IMR-90 (cell line): ENCODE measurements at regions not wholly inside any gene's neighbourhood (a gene's known extent, or its start where the extent isn't known, plus 50 kb on each side); places are given as distances from the start of the nearest gene placed in this dataset.

Experiments used
- ATAC-seq: fragments of 200-7000 bp; cut with Tn5 transposase; 2 replicates; pipeline ENCODE4 v1.9.1; 2020; ENCODE audit warnings: low read depth, mild to moderate bottlenecking, moderate library complexity
- BruUV-seq: library from RNA; stranded (reverse); fragments of 400-500 nt; replicated peaks from 2 replicates; lab custom pipeline; 2021; lab: Mats Ljungman, UMichigan
- CTCF ChIA-PET: fragments of 300-600 bp; formaldehyde crosslinking; extraction: SDS; loops from one replicate; lab custom pipeline; 2021; ENCODE audit warnings: antibody characterized with exemption; lab: Yijun Ruan, JAX
- POLR2A ChIA-PET: fragments of 300-600 bp; sonication (Branson Sonifier 250); formaldehyde crosslinking; loops from one replicate; lab custom pipeline; 2022; ENCODE audit warnings: antibody characterized with exemption; ENCODE audit not compliant: unreplicated experiment; lab: Charles Lee
- DNase-seq: peaks from one replicate; pipeline ENCODE4 v3.0.0; 2013
- H2AFZ ChIP-seq: replicated peaks from 2 replicates; pipeline ENCODE3; 2013; ENCODE audit warnings: low read length, mild to moderate bottlenecking; ENCODE audit not compliant: poor library complexity
- H2AK5ac ChIP-seq: 2 replicates; pipeline ENCODE4 v1.6.1; 2013; ENCODE audit warnings: low read depth, low read length, inconsistent platforms
- H2AK9ac ChIP-seq: replicated peaks from 2 replicates; pipeline ENCODE3; 2013; ENCODE audit warnings: mild to moderate bottlenecking, low read depth, low read length, moderate library complexity; ENCODE audit not compliant: poor library complexity
- H2BK120ac ChIP-seq: 2 replicates; pipeline ENCODE4 v1.6.1; 2013; ENCODE audit warnings: low read depth, low read length, inconsistent platforms
- H2BK15ac ChIP-seq: 3 replicates; pipeline ENCODE4 v1.6.1; 2013; ENCODE audit warnings: low read depth, low read length, inconsistent platforms
- H2BK20ac ChIP-seq: 2 replicates; pipeline ENCODE4 v1.6.1; 2013; ENCODE audit warnings: low read depth, mild to moderate bottlenecking, inconsistent platforms, low read length, moderate library complexity
- H2BK5ac ChIP-seq: 2 replicates; pipeline ENCODE4 v1.6.1; 2013; ENCODE audit warnings: mild to moderate bottlenecking, low read depth, low read length, inconsistent platforms; ENCODE audit not compliant: poor library complexity, severe bottlenecking
- H3K14ac ChIP-seq: replicated peaks from 2 replicates; pipeline ENCODE4 v1.6.1; 2013; ENCODE audit warnings: low read depth, low read length, inconsistent platforms
- H3K18ac ChIP-seq: 2 replicates; pipeline ENCODE4 v1.6.1; 2013; ENCODE audit warnings: low read depth, low read length, control low read depth
- H3K23ac ChIP-seq: 2 replicates; pipeline ENCODE4 v1.6.1; 2013; ENCODE audit warnings: low read depth, low read length, inconsistent platforms
- H3K27ac ChIP-seq: 2 replicates; pipeline ENCODE4 v1.5.1; 2013; ENCODE audit warnings: mild to moderate bottlenecking, control low read depth, low read length; ENCODE audit not compliant: insufficient read depth
- H3K27me3 ChIP-seq: 2 replicates; pipeline ENCODE4 v1.6.1; 2013; ENCODE audit warnings: low read length; ENCODE audit not compliant: control insufficient read depth, insufficient read depth
- H3K36me3 ChIP-seq: 2 replicates; pipeline ENCODE4 v1.6.1; 2013; ENCODE audit warnings: low read length, mixed read lengths; ENCODE audit not compliant: control insufficient read depth, insufficient read depth
- H3K4ac ChIP-seq: 2 replicates; pipeline ENCODE4 v1.6.1; 2013; ENCODE audit warnings: low read depth, low read length, inconsistent platforms
- H3K4me1 ChIP-seq: 2 replicates; pipeline ENCODE4 v1.6.1; 2013; ENCODE audit warnings: low read length, mixed read lengths; ENCODE audit not compliant: control insufficient read depth, insufficient read depth
- H3K4me2 ChIP-seq: 2 replicates; pipeline ENCODE4 v1.6.1; 2013; ENCODE audit warnings: low read depth, mild to moderate bottlenecking, control low read depth, low read length, moderate library complexity
- H3K4me3 ChIP-seq: 2 replicates; pipeline ENCODE4 v1.5.1; 2013; ENCODE audit warnings: low read depth, mild to moderate bottlenecking, control low read depth, low read length, moderate library complexity; ENCODE audit not compliant: insufficient read depth
- H3K56ac ChIP-seq: 2 replicates; pipeline ENCODE4 v1.6.1; 2013; ENCODE audit warnings: low read length, inconsistent platforms; ENCODE audit not compliant: insufficient read depth; ENCODE audit errors: extremely low read depth
- H3K79me1 ChIP-seq, 2 experiments: 2 replicates each; pipeline ENCODE4 v1.6.1; 2013; ENCODE audit warnings: low read length in 2 of 2, inconsistent platforms in 1 of 2, low read depth in 1 of 2
- H3K9ac ChIP-seq: 2 replicates; pipeline ENCODE4 v1.6.1; 2013; ENCODE audit warnings: low read depth, low read length, control low read depth
- H3K9me1 ChIP-seq: 2 replicates; pipeline ENCODE4 v1.6.1; 2013; ENCODE audit warnings: low read length, inconsistent platforms; ENCODE audit not compliant: insufficient read depth
- H3K9me3 ChIP-seq: 2 replicates; pipeline ENCODE4 v1.6.1; 2013; ENCODE audit warnings: low read length; ENCODE audit not compliant: control insufficient read depth, insufficient read depth
- H4K20me1 ChIP-seq: 2 replicates; pipeline ENCODE4 v1.6.1; 2013; ENCODE audit warnings: low read length, inconsistent platforms; ENCODE audit not compliant: insufficient read depth
- H4K5ac ChIP-seq: 2 replicates; pipeline ENCODE4 v1.6.1; 2013; ENCODE audit warnings: mild to moderate bottlenecking, low read depth, low read length, control low read depth
- H4K8ac ChIP-seq, 2 experiments: 2 replicates each; pipeline ENCODE4 v1.6.1; 2013; ENCODE audit warnings: low read depth in 2 of 2, low read length in 2 of 2, control low read depth in 1 of 2, inconsistent platforms in 1 of 2
- H4K91ac ChIP-seq: 2 replicates; pipeline ENCODE4 v1.6.1; 2013; ENCODE audit warnings: low read depth, low read length, inconsistent platforms; ENCODE audit not compliant: insufficient read depth
- RCOR1 ChIP-seq: IDR thresholded peaks from 2 replicates; pipeline ENCODE4 v1.6.1; 2012; ENCODE audit warnings: mild to moderate bottlenecking, low read length, improper control_type of control experiment; ENCODE audit not compliant: insufficient replicate concordance
- SMC3 ChIP-seq: fragments of 150-350 bp; IDR thresholded peaks from 2 replicates; pipeline ENCODE4 v1.6.1; 2016; ENCODE audit warnings: low read depth, mild to moderate bottlenecking, antibody characterized with exemption, low read length, moderate library complexity
- WGBS, 2 experiments: methylation state at CpG; one replicate each; pipeline versions ENCODE4 v1.1.5 to v1.1.7; 2013; ENCODE audit warnings: missing lambda C conversion rate in 2 of 2; ENCODE audit not compliant: insufficient read length in 1 of 2; ENCODE audit errors: extremely low coverage in 2 of 2; 5-methylcytosine and 5-hydroxymethylcytosine counted together
- dilution Hi-C: fragments of 300-500 bp; cut with HindIII; formaldehyde crosslinking; loops from one replicate; pipeline ENCODE4 v1.14.3; 2018; ENCODE audit warnings: low sequenced_read_pairs; ENCODE audit not compliant: unreplicated experiment
- in situ Hi-C: fragments of 300-500 bp; cut with MboI; formaldehyde crosslinking; loops from 3 replicates; pipeline ENCODE4 v1.14.3; 2019; ENCODE audit warnings: low sequenced_read_pairs, inconsistent platforms, mixed read lengths
- intact Hi-C: fragments of 100-400 bp; cut with micrococcal nuclease; formaldehyde crosslinking; loops from 2 replicates; pipeline ENCODE4 v1.10.0; 2022

- Histone ChIP-seq H3K23ac (no peak overlapping the region), H3K4me2 (no peak overlapping the region), H3K27me3 (no peaks in the 10 kb centered on the region; the same call in 1 of the 2 replicates), H3K4ac (no peak overlapping the region), H3K36me3 (no peaks in the 10 kb centered on the region), H2BK15ac (no peak overlapping the region), H3K14ac (no peak overlapping the region), H2AK5ac (no peak overlapping the region), H4K8ac (no peak overlapping the region), H3K4me1 (no peaks in the 10 kb centered on the region), H3K27ac (no peak overlapping the region), H4K20me1 (no peaks in the 10 kb centered on the region), H2BK5ac (no peak overlapping the region), H4K5ac (no peak overlapping the region), H3K18ac (no peak overlapping the region), H3K4me3 (no peak overlapping the region), H2AK9ac (no peak overlapping the region), H2BK20ac (no peak overlapping the region), H3K9ac (no peak overlapping the region), H3K56ac (no peak overlapping the region), H2BK120ac (no peak overlapping the region), H2AFZ (no peak overlapping the region), H3K9me3 (no peaks in the 10 kb centered on the region), H3K9me1 (no peaks in the 10 kb centered on the region), H4K91ac (no peak overlapping the region), H3K79me1 (no peaks in the 10 kb centered on the region)
- no TSS peak for BruUV-seq
- WGBS, 2 experiments = no CpG with 5 or more reads among the region's 5 CpGs
- in situ Hi-C loops = no loop called here
- POLR2A ChIA-PET = no interaction called here
- TF ChIP-seq RCOR1 (no peak), SMC3 (no peak)
- intact Hi-C loops = no loop called here
- DNase-seq = no peak
- dilution Hi-C loops = no loop called here
- no peak for ATAC-seq
- CTCF ChIA-PET = no interaction called here
Measured at GRCh38 chr6:105669232-105669631, 266.4 kb upstream of the PREP start.
